Stimulated activated naive CD8-positive, alpha-beta T cell treated with anti-CD3 and anti-CD28 coated beads, Interleukin-15, Interleukin-2, amounts not matched to agents 100 U/mL and 50 U/mL, for 24 hours (primary cell): ENCODE measurements at regions not wholly inside any gene's neighbourhood (a gene's known extent, or its start where the extent isn't known, plus 50 kb on each side); places are given as distances from the start of the nearest gene placed in this dataset.
"Not testable (repeated sequence)": the region's sequence is repeated elsewhere in the genome, so short reads cannot be mapped to it uniquely, and the experiment has no call there.

ENCODE experiments used
- ATAC-seq: fragments of 150-1000 bp; cut with Tn5 transposase; one replicate; pipeline ENCODE4 v1.10.0; 2021
- DNase-seq: peaks from one replicate; pipeline ENCODE4 v3.0.0; 2021

- DNase-seq, result no peak
Observed at GRCh38 chr14:81751198-81751597, 217.5 kb upstream of the SEL1L start.

DNA sequence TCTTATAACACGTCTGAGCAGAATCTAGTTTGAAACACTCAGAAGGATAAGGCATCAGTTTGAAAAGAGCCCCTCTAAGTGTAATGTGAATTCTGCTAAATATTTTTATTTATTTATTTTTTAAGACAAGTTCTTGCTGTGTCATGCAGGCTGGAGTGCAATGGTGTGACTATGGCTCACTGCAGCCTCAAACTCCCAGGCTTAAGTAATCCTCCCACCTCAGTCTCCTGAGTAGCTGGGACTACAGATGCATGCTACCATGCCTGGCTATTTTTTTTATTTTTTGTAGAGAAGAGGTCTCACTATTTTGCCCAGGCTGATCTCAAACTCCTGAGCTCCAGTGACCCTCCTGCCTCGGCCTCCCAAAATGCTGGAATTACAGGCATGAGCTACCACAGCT lies 225.9 kb upstream of the SEL1L start:
- no peak for ATAC-seq
- no peak for DNase-seq

More at GRCh38 chr14:81751198-81751597, 217.5 kb upstream of the SEL1L start:
- ATAC-seq, result no peak

DNA sequence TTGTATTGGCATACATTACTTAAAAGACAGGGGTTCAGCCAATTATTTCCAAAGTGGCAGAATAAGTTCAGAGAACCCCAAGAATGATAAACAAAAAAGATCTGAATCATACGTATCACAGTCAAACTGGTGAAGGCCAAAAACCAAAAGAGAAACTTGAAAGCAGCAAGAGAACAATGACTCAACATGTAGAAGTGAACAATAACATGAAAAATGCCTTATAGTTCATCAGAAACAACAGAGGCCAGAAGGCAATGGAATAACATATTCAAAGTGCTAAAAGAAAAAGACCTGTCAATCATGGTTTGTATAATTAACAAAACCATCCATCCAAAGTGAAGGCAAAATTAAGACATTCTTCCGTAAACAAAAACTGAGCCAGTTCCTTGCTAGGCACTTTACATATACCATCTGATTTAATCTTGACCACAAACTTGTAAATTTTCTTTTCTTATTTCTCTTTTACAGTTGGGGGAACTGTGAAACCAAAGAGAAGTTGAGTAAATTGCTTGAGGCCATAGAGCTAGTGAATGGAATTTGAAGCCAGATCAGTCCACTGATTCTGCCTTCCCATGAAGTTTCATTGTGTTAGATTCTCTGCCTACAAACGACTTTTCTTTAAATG lies 232.1 kb upstream of the SEL1L start:
- no peak for ATAC-seq

GRCh38 chr14:81766321-81766915 lies 232.8 kb upstream of the SEL1L start:
- ATAC-seq, result no peak
- DNase-seq, result no peak

More for the DNA sequence above, 232.1 kb upstream of the SEL1L start:
- DNase-seq, result no peak

GRCh38 chr14:81767266-81767995 lies 233.8 kb upstream of the SEL1L start:
- DNase-seq (no peak), ATAC-seq (no peak)

DNA sequence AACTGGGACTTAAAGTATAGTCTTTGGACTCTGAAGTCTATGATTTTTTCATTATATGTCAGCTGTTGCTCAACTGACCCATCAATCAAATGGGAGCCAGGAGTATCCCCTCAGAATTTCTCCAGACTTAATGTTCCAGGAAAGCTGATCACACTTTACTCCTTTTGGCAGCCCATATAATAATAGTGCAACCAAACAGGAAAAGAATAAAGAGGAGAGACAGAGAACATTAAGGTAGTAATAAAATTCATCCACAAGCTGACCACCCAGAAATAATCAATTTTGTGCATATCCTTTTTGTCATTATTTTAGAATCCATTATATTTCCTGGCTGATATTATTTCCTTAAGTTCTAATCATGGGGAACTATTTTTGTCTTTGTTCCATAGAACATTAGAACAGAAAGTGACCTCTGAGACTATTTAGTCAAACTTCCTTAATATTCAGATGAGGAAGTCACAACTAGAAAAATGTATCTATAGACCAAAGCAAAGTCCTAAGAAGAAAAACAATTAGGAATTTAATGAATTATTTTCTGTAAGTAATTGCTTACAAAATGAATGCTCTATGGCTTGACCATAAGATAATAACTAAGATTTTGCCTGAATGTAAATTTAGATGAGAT lies 238.1 kb upstream of the SEL1L start:
- DNase-seq (no peak), ATAC-seq (no peak)

GRCh38 chr14:81772381-81772780 lies 238.7 kb upstream of the SEL1L start:
- no peak for DNase-seq
- ATAC-seq, result no peak

DNA sequence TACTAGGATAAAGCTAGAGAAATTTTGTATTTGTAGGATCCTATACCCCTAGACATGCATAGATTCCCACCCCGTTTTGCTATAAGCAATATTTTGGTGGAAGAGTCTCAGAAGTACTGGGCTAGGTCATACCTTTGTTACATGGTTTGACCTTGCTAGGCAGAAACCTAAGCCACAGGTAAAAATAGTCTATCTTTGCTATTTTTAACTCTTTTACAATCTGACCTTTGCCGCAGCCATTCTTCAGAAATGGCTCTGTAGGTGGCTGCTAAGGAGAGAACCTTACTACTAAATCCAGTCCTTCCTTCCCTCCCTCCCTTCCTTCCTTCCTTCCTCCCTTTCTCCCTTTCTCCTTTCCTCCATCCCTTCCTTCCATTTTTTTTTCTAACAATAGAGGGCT lies 242.9 kb upstream of the SEL1L start:
- ATAC-seq (no peak), DNase-seq (no peak)

- not testable (repeated sequence) for DNase-seq, ATAC-seq
Observed at GRCh38 chr14:81781798-81782197, 248.1 kb upstream of the SEL1L start.

GRCh38 chr14:81784084-81784483 lies 250.4 kb upstream of the SEL1L start:
- ATAC-seq (no peak), DNase-seq (no peak)

DNA sequence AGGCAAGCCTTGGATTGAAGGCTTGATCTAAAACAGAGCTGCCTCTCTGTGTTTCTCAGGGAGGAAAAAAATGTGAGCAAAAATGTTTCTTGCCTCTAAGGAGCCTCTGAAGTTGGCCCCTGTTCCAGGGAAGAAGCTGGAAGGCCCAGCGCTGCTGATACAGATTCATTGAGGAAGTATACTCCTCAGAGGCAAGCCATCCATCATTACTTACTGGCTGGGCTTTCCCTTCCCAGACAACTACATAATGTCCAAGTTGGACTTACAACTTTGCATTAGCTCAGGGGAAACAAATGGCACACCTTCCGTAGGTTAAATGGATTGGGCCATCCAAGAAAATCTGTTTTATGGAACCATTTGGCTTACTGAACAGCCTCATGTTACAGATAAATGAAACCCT lies 263.7 kb upstream of the SEL1L start:
- DNase-seq (no peak), ATAC-seq (no peak)

GRCh38 chr14:81801921-81802320 lies 268.3 kb upstream of the SEL1L start:
- no peak for DNase-seq
- no peak for ATAC-seq

- ATAC-seq, result no peak
Observed at GRCh38 chr14:81802341-81802740, 268.7 kb upstream of the SEL1L start.

DNA sequence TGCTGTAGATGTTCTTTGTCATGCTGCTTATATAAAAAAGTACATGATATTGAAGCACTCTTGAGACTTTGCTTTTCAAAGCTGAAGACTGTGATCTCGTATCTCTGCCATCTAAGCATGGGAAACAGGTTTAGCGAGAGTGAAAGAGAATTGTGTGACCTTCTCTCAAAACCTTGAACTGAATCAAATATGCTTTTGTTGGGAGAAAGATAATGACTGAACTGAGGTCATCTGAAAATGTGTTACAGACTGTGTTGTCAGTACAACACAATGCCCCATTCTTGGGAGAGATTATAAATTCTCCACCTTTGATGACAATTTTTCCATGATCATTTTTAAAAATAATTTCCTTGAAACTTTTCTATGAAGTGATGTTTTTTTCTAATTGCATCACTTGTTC lies 272.1 kb upstream of the SEL1L start:
- DNase-seq, result no peak
- no peak for ATAC-seq

More at GRCh38 chr14:81802341-81802740, 268.7 kb upstream of the SEL1L start:
- DNase-seq, result no peak

DNA sequence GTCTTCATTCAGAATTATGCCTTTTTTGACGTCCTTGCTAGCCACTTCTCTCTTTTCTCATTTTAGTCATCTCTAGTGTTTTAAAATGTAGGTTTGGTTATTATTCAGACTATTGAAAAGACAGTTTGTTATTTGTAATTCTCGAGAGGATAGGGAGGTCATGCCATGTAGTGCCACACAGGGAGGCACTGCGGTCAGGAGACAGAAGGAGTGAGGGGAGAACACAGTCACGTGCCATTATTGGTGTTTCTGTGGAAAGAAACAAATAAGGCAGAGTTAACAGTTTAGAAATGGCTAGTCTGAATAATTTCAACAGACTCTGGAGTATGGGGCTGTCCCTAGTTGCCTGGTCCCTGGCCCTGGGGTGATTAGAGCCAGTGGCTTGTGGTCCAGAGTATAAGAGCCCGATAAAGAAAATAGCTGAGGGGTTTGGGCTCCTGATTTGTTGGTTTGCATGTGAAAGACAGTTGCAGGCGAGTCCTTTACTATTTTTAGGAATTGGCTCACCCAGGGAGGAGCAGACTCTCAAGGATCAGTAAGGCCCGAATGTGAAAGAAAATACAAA lies 278.1 kb upstream of the SEL1L start:
- no peak for DNase-seq
- ATAC-seq, result no peak

DNA sequence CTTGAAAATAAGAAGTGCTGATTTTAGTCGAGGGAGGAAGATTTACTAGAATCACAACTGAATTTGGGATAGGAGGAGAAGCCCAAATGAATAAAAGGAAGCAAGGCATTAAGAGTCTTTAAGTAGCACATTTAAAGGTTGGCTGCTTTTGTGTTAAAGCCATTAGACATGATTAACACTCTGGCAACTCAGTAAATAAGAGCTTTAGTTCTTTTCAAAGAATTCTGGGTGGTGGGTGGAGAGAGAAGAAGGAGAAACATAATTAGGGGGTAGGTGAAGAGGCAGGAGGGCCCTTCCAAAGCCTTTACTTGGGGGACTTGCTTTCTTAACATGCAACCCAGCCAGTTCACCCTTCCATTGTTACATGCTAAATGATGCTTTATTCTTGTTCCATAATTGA lies 284.6 kb upstream of the SEL1L start:
- no peak for DNase-seq
- no peak for ATAC-seq

- DNase-seq (no peak), ATAC-seq (no peak)
Observed at GRCh38 chr14:81819344-81819743, 285.7 kb upstream of the SEL1L start.

- DNase-seq, result no peak
- ATAC-seq, result no peak
Observed at GRCh38 chr14:81819910-81820309, 286.3 kb upstream of the SEL1L start.

- ATAC-seq, result no peak
- DNase-seq, result no peak
Observed at GRCh38 chr14:81826081-81826480, 292.4 kb upstream of the SEL1L start.

DNA sequence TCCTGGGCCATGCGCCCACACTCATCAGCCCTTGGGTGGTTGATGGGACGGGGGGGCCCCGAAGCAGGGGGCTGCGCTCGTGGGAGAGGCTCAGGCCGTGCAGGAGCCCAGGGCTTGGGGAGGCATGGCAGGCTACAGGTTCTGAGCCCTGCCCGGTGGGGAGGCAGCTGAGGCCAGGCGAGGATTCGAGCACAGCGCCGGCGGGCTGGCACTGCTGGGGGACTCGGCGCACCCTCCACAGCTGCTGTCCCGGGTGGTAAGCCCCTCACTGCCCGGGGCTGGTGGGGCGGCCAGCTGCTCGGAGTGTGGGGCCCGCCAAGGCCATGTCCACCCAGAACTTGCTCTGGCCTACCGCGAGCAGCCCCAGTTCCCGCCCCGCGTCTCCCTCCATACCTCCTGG lies 295.8 kb upstream of the SEL1L start:
- no peak for DNase-seq
- ATAC-seq, result no peak

GRCh38 chr14:81831128-81831820 lies 297.6 kb upstream of the SEL1L start:
- no peak for ATAC-seq
- DNase-seq, result no peak

- no peak for DNase-seq
- no peak for ATAC-seq
Observed at GRCh38 chr14:81834308-81834707, 300.7 kb upstream of the SEL1L start.
